ENCODE measurements at regions not wholly inside any gene's neighbourhood (a gene's known extent, or its start where the extent isn't known, plus 50 kb on each side); places are given as distances from the start of the nearest gene placed in this dataset.
A peak's percentile ranks its signal among the peaks of the same experiment; 100 is the strongest.
"Not testable (repeated sequence)": the region's sequence is repeated elsewhere in the genome, so short reads cannot be mapped to it uniquely, and the experiment has no call there.

DNA sequence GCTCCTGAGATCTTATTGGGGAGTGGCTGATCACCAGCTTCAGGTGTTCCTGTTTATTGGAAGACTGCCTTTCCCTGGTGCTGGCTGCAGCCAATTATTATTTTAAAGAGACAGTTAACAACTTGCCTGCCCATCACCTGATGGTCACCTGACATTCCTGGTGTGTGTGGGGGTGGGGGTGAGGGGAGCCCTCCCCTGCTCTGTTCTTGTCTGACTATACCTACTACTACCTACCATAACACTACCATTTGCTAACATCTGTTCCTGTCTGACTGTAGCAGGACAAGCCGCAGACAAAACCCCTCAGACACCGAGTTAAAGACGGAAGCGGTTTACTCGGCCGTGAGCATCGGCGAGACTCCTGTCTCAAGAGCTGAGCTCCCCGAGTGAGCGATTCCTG is 54.9 kb upstream of the NBPF3 start:
- no peak for DNase-seq

DNA sequence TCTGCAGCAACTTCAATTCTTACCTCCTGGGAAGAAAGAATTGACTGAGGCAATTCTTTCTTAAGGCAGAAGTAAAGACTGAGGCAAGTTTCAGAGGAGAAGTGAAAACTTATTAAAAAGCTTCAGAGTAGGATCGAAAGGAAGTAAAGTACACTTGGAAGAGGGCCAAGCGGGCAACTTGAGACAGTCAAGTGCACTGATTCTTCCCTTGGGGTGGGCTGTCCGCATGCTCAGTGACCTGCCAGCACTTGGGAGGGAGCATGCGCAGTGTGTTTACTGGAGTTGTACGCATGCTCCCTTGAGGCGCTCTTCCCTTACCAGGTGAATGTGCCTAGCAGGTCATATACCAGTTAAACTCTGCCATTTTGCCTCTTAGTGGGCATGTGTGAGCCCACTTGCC is 55.3 kb upstream of the NBPF3 start:
- no peak for DNase-seq

DNA sequence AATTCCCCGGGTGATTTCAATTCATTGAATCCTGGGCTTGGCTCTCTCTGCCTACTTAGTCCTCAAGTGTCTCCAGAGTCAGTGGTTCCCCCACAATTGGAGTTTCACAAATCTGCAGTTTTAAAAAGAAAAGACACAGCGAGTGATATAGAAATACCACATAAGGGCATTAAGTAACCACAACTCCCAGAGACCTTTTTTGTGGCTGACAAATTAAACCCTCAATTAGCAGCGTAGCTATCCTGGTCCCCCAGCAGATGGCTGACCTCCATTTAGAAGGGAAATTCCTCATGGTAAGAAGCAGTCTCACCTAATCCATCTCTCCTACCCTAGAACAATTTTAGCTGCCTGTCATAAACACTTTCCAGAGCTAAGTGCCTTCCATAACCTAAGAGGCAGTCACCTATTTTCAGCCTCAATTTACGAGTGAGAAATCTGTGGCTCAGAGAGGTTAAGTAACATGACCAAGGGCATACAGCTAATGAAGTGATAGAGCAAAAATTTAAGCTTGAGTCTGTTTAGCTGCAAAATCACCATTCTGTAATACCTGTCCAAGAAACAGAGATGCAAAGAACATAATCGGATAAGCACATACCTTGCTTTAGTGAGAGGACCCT is 56.0 kb upstream of the NBPF3 start:
- DNase-seq, result no peak

DNA sequence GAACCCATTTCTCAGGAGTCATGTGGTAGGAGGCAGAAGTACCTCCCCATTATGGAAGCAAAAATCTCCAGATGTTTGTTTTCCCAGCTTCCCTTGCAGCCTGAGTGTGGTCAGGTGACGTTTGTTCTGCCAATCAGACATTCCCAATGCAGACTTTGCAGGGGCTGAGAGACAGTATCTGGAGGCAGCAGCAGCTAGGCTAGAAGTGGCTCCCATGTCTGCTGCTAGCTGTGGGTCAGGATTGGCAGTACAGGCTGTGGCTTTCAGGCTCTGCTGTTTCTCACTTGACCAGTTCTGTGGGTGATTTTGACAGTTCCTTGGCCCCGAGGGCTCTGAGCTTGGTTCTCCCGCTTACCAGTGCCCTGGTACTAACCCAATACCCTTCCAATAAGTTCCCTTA is 58.6 kb upstream of the NBPF3 start:
- DNase-seq, result no peak

DNA sequence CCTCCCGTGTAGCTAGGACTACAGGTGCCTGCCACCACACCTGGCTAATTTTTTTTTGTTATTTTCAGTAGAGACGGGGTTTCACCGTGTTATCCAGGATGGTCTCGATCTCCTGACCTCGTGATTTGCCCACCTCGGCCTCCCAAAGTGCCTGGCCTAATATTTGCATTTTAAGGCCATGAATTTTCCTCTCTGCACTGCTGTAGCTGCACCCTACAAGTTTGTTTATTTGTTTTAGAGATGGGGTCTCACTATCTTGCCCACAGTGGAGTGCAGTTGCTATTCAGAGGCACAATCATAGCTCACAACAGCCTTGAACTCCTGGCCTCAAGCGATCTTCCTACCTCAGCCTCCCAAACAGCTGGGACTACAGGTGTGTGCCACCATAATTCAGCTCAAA is 59.8 kb upstream of the NBPF3 start:
- DNase-seq, result not testable (repeated sequence)

DNA sequence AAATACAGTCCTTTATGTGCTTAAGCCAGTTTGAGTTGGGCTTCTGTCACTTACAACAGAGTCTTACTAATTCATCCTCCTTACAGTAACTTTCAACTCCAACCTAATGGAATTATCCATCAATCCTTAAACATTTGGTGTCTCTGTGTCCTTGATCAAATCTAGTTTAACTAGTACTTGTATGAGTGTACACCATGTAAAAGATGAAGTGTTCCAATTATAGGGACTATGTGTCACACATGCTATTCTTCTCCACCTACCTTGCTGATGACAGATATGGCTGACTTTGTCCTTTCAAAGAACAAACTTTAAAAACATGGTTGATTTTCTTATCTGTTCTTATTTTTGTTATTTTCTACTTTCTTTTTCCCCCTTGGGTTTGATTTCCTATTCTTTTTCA is 60.4 kb upstream of the NBPF3 start:
- no peak for DNase-seq

DNA sequence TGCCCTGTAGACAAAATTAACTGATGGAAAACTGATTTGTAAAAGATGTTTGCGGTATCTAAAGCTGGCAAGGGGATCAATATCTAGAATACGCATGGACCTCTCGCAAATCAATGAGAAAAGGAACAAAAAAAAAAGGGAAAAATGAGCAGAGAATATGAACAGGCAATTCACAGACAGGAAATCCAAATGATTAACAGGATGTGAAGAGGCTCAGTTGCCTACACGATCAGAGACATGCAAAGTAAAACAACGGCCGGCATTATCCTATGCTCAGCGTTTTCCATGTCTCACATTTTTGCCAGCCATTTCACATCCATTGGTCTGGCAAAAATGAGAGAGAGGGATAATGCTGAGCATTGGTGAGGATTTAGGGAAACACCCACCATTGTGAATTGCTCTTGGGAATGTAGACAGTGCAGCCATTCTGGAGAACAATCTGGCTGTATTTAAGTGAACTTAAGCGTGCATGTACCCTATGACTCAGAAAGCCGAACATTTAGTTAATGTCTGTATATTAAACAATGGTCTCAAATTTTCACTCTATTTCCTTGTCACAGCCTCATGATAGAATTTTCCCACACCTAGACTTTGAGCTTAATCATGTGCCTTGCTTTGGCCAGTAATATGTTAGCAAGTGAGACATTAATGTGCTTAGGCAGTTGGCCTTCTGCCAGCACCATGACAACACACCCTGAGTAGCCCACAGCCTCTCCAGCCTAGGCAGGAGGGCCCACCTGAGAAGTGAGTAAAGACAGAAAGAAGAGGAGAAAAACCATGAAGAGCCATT is 61.0 kb upstream of the NBPF3 start:
- no peak for DNase-seq

DNA sequence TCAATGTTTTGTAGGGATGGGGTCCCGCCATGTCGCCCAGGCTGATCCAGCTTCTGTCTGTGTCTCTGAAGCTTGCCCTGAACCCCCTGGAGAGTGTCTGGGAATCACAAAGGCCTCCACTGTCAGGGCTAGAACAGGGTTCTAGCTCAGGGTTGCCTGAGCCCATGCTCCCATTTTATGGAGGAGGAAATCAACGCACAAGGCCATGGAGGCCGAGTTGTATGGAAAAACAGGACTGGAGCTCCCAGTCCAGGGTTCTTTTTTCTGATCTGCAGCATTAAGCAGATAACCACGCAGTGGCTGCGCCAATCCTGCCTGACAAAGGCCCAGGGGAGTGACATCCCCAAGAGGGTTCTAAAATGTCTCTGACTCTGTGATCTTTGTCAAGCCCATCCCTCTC is 67.6 kb upstream of the NBPF3 start:
- no peak for DNase-seq

DNA sequence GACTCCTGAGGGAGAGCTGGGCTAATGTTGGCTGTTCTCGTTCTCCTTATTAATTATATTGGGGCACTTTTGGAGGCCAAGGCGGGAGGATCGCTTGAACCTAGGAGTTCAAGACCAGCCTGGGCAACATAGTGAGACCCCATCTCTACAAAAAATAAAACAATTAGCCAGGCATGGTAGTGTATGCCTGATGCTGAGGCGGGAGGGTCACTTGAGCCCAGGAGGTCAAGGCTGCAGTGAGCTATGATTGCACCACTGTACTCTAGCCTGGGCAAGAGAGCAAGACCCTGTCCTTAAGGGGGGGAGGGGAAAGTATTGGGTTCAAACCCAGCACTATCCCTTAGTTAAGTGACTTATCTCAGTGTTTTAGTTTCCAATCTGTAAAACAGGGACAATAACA is 70.0 kb upstream of the NBPF3 start:
- DNase-seq, result no peak

DNA sequence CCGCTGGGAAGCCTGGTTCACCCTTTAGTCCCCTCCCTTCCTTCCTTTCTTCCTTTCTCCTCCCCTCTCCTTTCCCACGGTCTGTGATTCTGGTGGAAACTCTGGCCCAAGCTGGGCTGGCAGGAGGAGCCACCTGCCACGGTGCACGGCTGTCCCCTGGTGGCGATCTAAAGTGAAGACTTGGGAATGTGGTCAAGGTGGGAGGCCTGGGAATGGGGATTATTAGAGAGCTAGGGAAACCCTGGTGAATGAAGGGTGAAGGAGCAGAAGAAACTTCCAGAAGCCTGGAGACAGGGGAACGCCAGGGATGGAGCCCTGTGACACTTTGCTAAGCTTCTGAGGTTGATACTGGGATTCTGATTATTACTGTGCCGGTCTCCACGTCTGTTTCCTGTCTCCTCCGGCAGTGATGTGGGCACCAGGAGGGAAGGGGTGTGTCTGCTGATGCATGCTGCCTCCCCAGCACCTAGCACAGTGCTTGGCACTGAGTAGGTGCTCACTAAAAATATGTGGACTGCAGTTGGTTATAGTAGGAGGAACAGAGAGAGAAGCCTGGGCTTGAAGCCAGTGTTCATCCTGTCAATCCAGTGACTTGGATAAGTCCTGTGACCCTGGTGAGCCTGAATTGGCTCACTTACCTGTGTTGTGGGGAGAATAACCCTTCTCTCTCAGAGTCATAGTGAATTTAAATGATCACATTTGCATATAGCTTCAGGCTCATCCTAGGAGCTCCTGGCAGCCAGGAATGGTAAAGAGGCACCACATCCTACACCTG is 71.2 kb upstream of the NBPF3 start:
- DNase-seq, result peak; percentile 66

DNA sequence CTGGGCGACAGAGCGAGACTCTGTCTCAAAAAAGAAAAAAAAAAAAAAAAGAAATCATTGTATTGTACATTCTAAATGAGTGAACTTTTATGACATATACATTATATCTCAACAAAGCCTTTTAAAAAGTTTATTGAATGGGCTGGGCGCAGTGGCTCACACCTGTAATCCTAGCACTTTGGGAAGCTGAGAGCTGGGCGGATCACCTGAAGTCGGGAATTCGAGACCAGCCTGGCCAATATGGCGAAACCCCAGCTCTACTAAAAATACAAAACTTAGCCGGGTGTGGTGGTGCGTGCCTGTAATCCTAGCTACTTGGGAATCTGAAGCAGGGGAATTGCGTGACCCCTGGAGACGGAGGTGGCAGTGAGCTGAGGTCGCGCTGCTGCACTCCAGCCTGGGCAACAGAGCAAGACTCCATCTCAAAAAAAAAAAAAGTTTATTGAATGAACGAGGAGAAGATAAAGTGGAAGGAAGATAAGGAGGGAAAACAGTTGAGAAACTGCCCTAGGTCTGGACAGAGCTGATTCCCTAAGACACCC is 71.9 kb upstream of the NBPF3 start:
- not testable (repeated sequence) for DNase-seq

DNA sequence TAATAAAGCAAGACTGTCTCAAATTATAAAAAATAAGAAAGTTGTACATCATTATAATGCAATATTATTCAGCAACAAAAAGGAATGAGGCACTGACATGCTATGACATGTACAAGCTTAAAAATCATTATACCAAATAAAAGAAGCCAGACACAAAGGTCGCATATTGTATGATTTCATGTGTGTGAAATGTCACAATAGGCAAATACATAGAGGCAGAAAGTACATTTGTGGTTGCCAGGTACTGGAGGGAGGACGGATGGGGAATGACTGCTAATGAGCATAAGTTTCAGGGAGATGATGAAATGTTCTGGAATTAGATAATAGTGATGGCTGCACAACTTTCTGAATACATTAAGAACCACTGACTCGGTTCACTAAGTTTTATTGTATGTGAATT is 73.6 kb upstream of the NBPF3 start:
- no peak for DNase-seq

DNA sequence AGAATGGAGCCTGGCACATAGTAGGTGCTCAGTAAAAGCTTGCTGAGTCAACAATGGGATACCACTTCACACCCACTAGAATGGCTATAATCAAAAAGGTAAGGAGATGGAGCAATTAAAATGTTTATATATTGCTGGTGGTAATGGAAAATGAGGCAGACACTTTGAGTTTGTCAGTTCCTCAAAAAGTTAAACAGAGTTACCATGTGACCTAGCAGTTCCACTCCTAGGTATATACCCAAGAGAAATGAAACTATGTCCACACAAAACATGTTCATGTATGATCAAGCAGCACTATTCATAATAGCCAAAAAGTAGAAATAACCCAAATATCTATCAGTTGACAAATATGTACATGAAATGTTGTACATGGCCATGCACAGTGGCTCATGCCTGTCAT is 74.8 kb upstream of the ECE1 start:
- DNase-seq, result no peak

DNA sequence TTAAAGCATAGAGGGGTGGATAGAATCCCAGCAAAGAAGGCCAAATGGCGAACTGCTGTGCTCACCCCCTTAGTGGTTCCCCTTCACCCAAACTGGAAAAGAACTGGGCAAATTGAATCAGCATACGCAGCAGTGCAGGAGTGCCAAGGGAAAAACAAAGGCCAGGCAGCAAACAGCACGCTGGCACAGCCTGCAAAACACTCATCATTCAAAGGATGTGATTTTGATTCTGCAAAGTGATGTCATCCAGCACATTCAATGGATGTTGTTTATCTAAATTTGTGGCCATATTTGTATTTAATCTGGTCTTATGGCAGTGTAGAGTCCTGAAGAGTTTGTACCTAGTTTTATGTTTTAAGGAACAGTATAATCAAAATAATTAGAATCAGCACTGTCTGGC is 71.8 kb upstream of the ECE1 start:
- DNase-seq, result no peak

DNA sequence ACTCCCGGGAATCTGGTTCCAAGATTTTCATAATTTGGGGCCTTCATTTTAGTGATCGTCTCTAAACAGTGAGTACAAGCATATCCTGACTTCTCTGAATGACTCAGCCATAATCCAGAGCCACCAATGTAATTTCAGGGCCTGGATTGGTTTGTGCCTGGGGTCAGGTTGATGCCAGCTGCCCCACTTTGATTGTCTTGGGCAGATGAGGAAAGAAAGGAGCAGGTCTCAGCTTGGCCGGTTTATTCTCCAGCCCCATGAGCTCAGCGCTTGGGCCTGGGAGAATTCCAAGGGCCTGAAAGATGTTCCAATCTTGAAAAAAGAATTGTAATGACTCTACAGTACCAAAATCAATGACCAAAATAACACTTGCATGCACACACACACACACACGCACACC is 71.2 kb upstream of the ECE1 start:
- no peak for DNase-seq

DNA sequence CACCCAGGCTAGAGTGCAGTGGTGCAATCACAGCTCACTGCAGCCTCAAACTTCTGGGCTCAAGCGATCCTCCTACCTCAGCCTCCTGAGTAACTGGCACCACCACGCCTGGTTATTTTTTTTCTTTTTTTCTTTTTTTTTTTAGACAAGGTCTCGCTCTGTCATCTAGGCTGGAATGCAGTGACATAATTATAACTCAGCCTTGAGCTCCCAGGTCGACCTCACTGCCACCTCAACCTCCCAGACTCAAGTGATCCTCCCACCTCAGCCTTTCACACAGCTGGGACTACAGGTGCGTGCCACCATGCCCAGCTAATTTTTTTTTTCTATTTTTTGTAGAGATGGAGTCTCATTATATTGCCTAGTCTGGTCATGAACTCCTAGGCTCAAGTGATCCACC is 66.9 kb upstream of the ECE1 start:
- no peak for DNase-seq

DNA sequence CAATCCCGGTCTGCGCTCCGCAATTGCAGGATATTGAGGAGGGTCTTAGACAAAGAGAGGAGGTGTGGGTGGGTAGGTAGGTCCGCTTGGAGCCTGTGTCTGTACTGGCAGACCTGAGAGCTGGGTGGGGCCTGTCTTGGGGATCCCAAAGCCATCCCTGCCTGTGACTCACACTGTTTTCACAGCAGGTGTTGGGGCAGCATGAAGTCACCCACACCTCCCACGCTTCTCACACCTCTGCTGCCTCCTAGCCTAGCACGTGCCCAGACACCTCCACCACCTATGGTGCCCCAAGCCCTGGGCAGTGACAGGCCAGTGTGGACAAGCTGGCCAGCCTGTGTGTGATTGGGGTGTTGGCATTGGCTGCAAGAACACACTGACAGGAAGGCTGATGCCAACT is 65.7 kb upstream of the ECE1 start:
- no peak for DNase-seq

DNA sequence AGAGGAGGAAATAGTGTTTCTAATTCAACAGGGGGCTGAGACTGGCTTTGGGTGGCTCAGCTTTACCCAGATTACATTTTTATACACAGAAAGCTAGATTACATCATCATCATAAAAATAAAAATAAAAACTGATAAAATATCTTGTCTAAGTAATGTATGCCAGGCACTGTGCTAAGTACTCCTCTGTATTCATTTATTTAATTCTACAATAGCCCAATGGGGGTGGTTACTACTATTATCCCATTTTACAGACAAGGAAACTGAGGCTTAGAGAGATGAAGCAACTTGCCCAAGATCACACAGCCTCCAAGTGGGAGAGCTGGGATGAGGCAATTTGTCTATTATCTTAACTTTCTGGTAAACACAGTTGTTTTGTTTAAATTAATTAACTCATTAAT is 62.3 kb upstream of the ECE1 start:
- DNase-seq, result no peak

DNA sequence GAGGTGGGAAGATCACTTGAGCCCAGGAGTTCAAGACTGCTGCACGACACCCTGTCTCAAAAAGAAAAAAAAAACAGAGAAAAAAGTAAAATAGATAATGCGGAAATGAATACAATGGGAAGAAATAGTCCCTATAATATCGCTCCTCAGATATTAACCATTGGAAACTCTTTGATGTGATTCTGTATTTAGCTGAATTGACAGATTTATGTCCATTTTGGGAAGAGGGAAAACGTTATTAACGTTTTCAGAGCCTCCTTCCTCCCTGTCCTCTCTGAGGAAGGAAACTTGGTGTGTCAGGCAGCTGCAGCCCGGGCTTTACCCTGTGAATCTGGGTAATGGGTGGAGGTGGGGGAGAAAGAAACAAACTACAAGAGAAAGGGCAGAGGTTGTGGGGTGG is 61.6 kb upstream of the ECE1 start:
- DNase-seq, result no peak

DNA sequence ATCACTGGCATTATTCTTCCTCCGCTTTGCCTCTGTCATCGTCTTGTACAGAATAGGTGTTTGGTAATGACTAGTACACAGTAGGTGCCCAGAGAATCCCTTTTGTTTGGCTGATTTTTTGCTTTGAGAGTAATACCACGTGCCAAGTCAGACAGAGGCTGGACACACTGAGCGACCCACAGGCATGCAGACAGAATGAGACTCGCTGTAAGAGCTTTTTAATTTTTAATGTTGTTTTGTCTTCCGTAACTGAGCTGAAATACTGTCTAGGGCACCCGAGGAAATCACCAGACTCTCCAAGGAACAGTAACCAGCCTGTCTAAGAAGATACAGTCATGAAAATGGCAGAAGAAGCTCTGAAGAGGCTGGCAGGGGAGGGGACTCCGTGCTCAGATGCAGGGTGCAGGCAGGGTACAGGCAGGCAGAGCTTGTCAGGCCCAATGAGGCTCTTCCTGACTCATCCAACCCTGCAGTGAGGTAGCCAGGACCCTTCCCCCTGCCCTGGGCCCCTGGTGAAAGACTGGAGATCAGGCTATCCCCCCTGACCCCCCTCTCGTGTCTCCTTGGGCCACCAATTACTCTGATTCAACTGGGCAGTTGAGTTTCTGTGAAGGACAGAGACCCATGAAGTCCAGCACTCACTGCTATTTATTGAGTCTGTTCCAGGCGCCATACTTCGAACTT is 60.1 kb upstream of the ECE1 start:
- no peak for DNase-seq

DNA sequence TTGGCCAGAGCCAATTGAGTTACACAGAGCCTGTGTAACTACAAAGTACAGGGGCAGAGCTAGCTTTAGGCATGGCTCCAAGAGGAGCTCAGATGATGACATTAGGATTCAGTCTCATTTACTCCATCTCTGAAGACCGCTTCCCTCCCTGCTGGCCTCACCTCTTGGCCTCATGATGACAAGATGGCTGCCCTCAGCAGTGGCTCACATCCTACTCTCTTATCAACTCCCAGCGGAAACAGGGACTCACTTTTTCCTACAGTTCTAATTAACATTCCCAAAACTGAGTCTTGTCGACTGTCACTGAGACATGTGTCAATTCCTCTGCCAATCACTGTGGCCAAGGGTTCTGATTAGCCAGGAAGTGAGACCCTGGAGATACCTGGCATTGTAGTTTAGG is 59.4 kb upstream of the ECE1 start:
- no peak for DNase-seq

DNA sequence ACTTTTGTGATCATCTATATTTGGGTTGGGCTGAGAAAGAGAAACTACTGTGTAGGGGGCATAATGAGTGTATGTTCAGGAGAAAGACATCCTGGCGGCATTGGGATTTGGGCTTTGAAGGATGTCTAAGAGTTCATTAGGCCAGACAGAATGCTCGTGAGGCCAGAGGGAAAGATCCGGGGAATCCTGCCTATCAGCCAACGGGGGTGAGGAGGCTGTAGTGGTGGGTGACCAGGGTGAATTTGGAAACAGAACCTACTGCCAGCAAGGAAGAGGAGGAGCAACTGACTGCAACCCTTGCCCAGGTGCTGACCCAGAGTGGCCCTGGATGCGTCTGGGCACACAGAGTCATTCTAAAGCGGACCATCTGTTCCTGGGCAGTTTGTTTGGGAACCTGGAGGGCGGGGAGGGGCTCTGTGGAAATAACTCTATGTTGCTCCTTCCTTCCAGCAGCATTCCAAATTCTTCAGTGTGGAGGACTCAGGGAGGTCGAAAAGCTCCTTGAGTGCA is 56.9 kb upstream of the ECE1 start:
- no peak for DNase-seq

All from NCI-H226 (cell line).